WERI-Rb-1 (cell line): ENCODE measurements at regions not wholly inside any gene's neighbourhood (a gene's known extent, or its start where the extent isn't known, plus 50 kb on each side); places are given as distances from the start of the nearest gene placed in this dataset.

ENCODE experiments used
- DNase-seq: peaks from one replicate; pipeline ENCODE4 v3.0.0-alpha.2; 2020
- H3K27ac ChIP-seq: fragments of 250-450 bp; sonication (Bioruptor Pico); 2 replicates; pipeline ENCODE4 v1.5.1; 2020; ENCODE audit warnings: mild to moderate bottlenecking, moderate library complexity
- H3K27me3 ChIP-seq: fragments of 250-450 bp; sonication (Bioruptor Pico); 2 replicates; pipeline ENCODE4 v1.5.1; 2021; ENCODE audit warnings: mild to moderate bottlenecking, low read depth, moderate library complexity; ENCODE audit not compliant: insufficient read depth, severe bottlenecking
- H3K36me3 ChIP-seq: fragments of 250-450 bp; sonication (Bioruptor Pico); 2 replicates; pipeline ENCODE4 v1.5.1; 2020; ENCODE audit warnings: mild to moderate bottlenecking, moderate library complexity
- H3K4me3 ChIP-seq: 2 replicates; pipeline ENCODE4 v1.5.1; 2011; ENCODE audit warnings: low read depth, mild to moderate bottlenecking, control low read depth, low read length
- H3K9me3 ChIP-seq: fragments of 250-450 bp; sonication (Bioruptor Pico); 2 replicates; pipeline ENCODE4 v1.5.1; 2021; ENCODE audit warnings: mild to moderate bottlenecking, moderate library complexity; ENCODE audit not compliant: severe bottlenecking
- TF ChIP-seq, protein P1 (sequence below): IDR thresholded peaks from 2 replicates; pipeline ENCODE4 v1.5.1; 2011; ENCODE audit warnings: low read depth, mild to moderate bottlenecking, control low read depth, inconsistent platforms, low read length

DNA sequence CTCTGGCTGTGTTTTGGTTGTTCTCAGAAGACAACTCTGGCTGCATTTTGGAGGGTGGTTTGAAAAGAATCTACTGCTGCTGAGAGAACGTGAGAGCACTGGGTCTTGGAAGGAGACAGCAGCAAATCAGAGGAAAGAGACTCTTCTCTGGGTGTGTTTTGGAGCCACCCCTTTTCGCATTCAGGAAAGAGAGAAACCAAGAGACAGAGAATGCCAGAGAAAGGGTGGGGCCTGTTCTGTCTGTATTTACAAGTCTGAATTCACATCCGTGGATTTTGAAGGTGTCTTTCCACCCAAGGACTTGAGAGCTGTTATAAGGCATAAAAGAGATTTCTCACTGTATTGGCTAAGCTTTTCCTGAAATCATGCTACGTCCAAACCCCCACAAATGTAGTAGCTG, 187.2 kb downstream of the C1orf94 start:
- Histone ChIP-seq H3K9me3 (no peaks in the 10 kb centered on the region), H3K4me3 (no peak overlapping the region), H3K27me3 (peaks cover 57% of the 10 kb centered on the region), H3K36me3 (no peaks in the 10 kb centered on the region), H3K27ac (no peak overlapping the region)
- DNase-seq, result no peak
- TF ChIP-seq, protein P1, sequence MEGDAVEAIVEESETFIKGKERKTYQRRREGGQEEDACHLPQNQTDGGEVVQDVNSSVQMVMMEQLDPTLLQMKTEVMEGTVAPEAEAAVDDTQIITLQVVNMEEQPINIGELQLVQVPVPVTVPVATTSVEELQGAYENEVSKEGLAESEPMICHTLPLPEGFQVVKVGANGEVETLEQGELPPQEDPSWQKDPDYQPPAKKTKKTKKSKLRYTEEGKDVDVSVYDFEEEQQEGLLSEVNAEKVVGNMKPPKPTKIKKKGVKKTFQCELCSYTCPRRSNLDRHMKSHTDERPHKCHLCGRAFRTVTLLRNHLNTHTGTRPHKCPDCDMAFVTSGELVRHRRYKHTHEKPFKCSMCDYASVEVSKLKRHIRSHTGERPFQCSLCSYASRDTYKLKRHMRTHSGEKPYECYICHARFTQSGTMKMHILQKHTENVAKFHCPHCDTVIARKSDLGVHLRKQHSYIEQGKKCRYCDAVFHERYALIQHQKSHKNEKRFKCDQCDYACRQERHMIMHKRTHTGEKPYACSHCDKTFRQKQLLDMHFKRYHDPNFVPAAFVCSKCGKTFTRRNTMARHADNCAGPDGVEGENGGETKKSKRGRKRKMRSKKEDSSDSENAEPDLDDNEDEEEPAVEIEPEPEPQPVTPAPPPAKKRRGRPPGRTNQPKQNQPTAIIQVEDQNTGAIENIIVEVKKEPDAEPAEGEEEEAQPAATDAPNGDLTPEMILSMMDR, result no peak

- Histone ChIP-seq H3K9me3 (no peaks in the 10 kb centered on the region), H3K4me3 (no peak overlapping the region), H3K27me3 (peaks cover 58% of the 10 kb centered on the region), H3K27ac (no peak overlapping the region), H3K36me3 (no peaks in the 10 kb centered on the region)
- TF ChIP-seq, protein P1, result no peak
- DNase-seq, result no peak
Observed at GRCh38 chr1:34364376-34364775, 187.7 kb downstream of the C1orf94 start.

- no peak overlapping the region for H3K27ac ChIP-seq
- peaks cover 58% of the 10 kb centered on the region for H3K27me3 ChIP-seq
- TF ChIP-seq, protein P1, result no peak
- H3K36me3 ChIP-seq, result no peaks in the 10 kb centered on the region
- no peak overlapping the region for H3K4me3 ChIP-seq
- H3K9me3 ChIP-seq, result no peaks in the 10 kb centered on the region
- no peak for DNase-seq
Observed at GRCh38 chr1:34365295-34365694, 188.6 kb downstream of the C1orf94 start.

DNA sequence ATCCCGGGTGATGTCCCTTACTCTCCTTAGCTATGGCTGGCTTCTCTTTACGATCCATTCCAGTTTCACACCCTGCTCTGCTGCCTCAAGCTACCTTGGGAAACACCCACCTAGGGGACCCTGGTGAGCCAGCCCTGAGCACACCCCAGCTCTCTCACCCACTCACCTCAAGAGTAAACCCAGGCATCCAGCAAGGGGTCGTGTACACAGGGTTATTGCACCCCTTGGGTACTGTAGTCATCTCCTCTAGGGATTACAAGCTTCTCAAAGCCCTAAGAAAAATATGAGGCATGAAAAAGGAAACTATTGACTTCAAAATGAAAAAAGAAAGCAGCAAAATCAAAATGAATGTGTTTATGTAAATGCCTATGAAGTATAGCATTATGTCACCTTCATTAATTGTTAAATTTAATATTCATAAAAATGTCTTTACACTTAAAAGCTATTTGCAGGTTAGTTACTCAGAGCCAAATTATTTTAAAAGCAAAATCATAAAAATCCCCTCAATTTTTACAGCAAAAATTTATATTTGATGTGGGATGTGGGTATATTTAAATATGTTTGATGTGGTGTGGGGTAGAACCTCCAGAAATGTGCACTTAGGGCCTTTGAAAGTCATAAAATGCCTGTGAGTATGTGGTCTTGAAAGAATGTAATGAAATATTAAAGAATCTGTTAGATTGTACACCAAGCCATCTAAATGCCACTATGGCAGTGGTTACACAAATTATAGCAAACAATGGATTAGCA, 190.3 kb downstream of the C1orf94 start:
- Histone ChIP-seq H3K9me3 (no peaks in the 10 kb centered on the region), H3K4me3 (no peak overlapping the region), H3K27me3 (peaks cover 54% of the 10 kb centered on the region), H3K36me3 (no peaks in the 10 kb centered on the region), H3K27ac (no peak overlapping the region)
- DNase-seq, result no peak
- TF ChIP-seq, protein P1, result no peak

- Histone ChIP-seq H3K9me3 (no peaks in the 10 kb centered on the region), H3K27ac (no peak overlapping the region), H3K27me3 (peaks cover 62% of the 10 kb centered on the region), H3K4me3 (no peak overlapping the region), H3K36me3 (no peaks in the 10 kb centered on the region)
- TF ChIP-seq, protein P1, result no peak
- DNase-seq, result no peak
Observed at GRCh38 chr1:34367954-34368353, 191.2 kb downstream of the C1orf94 start.
